HG03108 (cell line): ENCODE measurements at regions not wholly inside any gene's neighbourhood (a gene's known extent, or its start where the extent isn't known, plus 50 kb on each side); places are given as distances from the start of the nearest gene placed in this dataset.
"Not testable (repeated sequence)": the region's sequence is repeated elsewhere in the genome, so short reads cannot be mapped to it uniquely, and the experiment has no call there.

ENCODE experiments used
- ATAC-seq: cut with Tn5 transposase; IDR thresholded peaks from one replicate; pipeline ENCODE4 v1.9.1; 2021; ENCODE audit warnings: moderate library complexity; ENCODE audit not compliant: unreplicated experiment

- peak; percentile 76 for ATAC-seq
Measured at GRCh38 chr2:16773080-16773713, 107.6 kb upstream of the CYRIA start.

- no peak for ATAC-seq
Measured at GRCh38 chr2:16767789-16768476, 102.3 kb upstream of the CYRIA start.

DNA sequence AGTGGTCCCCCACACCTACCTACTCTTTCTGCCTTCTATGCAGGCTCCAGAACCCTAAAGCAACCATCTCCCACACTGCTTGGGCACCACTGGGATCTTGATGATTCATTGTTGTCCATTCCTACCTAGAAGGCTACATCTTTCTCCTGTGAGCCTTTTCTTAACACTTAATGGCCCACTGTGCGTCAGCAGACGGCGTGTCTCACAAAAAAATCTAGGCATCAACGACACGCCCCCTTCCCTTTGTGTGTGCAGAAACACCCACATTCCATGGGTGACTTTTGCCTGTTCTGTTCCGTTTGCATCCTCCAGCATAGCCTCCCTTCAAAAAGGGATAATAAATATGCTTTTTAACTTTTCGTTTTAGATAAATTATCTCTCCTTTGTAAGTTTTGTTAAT lies 99.7 kb upstream of the CYRIA start:
- ATAC-seq: no peak

DNA sequence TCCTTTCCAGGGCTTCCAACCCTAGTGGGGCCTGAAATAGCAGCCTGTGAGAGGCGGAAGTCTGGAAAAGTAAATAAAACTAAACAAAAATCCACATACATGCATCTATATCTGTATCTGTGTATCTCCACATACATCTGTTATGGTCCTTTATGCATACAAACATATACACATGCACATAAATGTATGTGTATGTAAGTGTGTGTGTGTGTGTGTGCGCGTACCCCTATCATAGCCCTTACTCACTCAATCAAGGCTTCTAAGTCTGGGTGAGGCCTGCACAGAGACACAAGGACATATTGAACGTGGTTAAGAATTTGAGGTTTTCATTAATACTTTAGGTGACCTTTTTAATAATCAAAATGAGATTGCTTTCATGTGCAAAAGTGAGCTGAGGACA lies 98.9 kb upstream of the CYRIA start:
- no peak for ATAC-seq

- no peak for ATAC-seq
Measured at GRCh38 chr2:16763493-16763899, 97.9 kb upstream of the CYRIA start.

DNA sequence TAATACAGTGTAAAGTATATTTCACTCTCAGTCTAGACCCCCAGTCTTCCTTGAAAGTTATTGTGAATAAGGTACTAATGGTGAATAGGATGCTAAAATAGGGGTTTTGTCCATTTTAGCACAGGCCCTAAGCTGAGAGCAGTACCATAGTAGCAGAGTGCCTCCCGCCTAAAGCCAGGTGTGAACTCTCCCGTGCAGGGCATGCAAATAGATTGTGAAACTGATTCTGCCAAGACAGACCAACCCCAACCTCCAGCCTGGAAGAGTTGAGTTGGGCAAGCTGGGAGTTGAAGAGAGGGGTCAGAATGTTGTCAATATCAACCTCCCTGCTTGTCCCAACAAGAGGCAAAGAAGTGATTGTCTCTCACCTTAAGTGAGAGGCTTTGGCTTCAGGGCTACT lies 97.4 kb upstream of the CYRIA start:
- ATAC-seq: no peak

- no peak for ATAC-seq
Measured at GRCh38 chr2:16760426-16760825, 94.8 kb upstream of the CYRIA start.

DNA sequence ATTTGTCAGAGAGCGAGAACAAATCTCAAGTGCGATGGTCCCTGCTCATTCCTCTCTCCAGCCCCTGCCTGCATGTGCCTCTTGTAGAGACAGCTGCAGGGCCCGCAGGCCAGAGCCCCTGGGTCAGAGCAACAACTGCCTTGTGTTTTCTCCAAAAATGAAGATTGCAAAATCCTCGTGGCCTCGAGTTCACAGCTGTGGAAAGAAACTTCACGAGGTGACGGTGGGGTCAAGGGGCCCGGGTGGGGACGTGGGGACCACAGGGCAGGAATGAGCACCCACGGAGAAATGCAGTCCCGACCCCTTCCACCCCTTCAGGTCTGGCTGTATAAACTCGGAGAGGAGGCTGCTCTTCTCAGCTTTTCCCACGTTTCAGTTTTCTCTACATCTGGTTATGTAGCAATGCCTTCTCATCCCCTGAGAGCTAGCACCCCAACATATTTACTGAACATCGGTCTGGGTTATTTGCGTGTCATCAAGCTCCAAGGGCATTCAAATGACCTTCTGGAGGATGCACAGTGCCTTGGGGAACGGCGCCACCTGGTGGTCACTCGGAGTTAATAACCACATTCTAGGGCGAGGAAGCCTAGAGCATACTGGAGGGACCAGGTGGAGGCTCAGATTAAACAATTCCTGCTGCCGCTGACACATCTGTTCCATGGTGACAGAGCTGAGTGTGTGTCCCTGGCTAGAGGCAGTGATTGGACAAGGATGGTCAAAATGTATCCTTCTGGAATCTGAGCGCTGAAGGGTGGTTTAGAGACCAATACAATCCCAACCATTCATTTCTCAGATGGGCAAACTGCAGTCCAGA lies 91.4 kb upstream of the CYRIA start:
- ATAC-seq: no peak

- no peak for ATAC-seq
Measured at GRCh38 chr2:16755442-16755841, 89.8 kb upstream of the CYRIA start.

GRCh38 chr2:16753025-16753424 lies 87.4 kb upstream of the CYRIA start:
- not testable (repeated sequence) for ATAC-seq

DNA sequence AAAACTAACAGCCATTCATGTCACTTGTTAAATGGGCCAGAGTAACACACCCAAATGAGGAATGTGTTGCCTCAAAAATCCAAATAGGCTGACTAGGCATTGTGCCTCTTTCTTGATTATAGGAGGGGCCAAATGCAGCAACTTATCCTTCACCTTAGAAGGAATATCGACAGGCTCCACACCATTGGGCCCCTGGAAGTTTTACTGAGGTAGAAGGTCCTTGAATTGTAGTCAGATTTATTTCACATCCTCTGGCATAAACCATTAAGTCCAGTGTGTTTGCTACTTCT lies 85.2 kb upstream of the CYRIA start:
- not testable (repeated sequence) for ATAC-seq

DNA sequence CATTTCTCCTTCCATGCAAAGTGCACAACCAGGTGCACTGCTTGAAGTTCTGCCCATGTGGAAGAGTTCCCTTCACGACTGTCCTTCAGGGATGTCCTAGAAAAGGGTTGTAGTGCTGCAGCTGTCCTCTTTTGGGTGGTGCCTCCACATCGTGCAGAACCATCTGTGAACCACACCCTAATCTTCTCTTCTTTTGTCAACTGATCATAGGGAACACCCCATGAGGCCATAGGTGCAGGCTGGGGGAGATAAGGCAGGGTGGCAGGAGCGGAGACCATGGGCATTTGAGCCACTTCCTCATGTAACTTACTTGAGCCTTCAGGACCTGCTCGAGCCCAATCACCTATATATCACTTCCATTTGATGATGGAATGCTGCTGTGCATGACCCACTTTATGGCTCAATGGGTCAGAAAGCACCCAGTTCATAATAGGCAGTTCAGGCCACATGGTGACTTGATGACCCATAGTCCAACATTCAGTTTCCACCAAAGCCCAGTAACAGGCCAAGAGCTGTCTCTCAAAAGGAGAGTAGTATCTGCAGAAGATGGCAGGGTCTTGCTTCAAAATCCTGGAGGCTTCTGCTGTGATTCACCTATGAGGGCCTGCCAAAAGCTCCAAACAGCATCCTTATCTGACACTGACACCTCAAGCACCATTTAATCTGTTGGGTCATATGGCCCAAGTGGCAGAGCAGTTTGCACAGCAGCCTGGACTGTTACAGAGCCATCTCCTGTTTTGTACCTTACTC lies 84.7 kb upstream of the CYRIA start:
- ATAC-seq: no peak

GRCh38 chr2:16748511-16749266 lies 83.1 kb upstream of the CYRIA start:
- not testable (repeated sequence) for ATAC-seq

GRCh38 chr2:16747689-16748088 lies 82.1 kb upstream of the CYRIA start:
- ATAC-seq: no peak

DNA sequence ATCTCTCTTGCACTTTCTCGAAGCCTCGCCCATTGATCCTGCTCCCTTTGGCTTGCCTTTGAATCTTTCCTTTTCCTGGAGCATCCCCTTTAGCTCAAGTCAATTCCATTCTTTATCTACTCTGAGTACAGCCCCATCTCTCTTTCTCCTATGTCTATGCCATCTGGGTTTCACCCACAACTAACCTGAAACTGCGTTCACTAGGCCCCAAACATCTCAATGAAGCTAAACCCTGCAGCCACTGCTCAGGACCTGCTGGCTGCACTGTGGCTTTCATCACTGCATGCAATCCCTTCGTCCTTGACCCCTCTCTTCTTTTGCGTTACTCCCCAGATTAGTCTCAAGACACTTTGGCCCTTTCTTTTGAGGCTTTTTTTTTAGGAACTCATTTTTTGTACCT lies 81.6 kb upstream of the CYRIA start:
- ATAC-seq: no peak

DNA sequence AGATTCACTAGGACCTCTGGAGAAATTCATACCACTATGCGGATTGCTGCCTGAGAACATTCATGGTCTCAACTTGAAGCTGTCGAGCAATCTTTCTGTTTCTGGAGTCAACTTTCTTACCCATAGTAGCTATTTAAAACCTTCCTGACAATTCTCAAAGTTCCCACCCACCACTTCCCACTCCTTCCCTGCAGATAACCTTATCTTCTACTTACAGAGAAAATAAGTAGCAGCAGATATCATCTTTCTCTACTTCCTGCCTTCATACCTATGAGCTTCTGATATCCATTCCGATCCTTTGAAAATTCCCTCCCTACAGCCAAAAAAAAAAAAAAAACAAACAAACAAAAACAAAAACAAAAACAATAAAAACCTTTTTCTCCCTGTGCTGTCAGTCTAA lies 81.2 kb upstream of the CYRIA start:
- no peak for ATAC-seq

DNA sequence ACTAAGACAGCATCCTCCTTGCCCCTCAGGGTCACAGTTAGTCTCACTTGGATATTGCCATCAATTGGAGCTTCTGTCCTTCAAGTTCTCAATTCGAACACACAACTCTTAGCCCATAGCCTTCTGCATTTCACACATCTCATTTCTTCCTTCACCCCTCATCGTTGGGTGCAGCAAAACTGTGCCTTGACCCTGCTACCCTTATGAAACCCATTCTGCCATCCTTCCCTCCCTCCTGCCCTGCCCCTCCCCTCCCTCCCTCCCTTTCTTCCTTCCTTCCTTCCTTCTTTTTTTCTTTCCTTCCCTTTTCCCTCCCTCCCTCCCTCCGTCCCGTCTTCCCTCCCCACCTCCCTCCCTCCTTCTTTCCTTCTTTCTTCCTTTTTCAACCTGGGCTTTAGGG lies 80.7 kb upstream of the CYRIA start:
- no peak for ATAC-seq

DNA sequence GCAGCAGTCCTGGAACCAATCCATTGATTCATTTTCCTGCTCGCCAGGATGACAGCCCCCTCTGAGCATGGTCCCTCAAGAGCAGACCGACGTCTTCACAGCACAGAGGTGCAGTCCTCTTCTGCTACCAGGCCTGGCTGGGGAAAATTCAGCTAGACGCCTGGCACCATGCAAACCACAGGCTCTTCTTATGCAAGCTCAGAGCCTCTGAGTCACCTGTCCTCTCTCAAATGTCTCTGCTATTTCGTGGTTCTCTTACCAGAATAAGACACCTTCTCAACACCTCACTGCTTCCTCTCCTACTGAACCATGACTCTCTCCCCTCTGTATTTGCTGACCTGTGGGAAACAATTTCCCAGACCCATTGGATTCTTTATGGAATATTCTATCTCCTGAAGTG lies 79.8 kb upstream of the CYRIA start:
- no peak for ATAC-seq

DNA sequence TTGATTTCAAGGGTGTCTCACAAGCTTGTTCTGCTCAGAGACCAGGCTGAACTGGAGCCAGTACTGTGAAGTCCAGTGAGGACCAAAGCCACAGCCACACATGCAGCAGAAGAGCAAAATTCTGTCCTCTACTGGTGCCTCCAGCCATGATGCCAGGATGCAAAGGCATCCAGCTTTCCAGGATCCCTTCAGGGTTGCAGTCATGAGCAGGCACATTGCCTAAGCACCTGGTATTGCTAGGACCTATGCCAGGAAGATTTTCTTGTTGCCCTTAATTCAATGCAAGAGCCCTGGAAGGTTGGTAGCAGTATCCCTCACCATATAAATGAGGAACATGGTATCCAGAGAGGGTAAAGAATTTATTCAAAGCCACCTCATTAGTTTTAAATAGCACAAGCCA lies 78.9 kb upstream of the CYRIA start:
- ATAC-seq: no peak

GRCh38 chr2:16742026-16742425 lies 76.4 kb upstream of the CYRIA start:
- ATAC-seq: no peak

GRCh38 chr2:16741498-16741897 lies 75.9 kb upstream of the CYRIA start:
- ATAC-seq: no peak
